OCI-LY1 (cell line): ENCODE measurements at regions not wholly inside any gene's neighbourhood (a gene's known extent, or its start where the extent isn't known, plus 50 kb on each side); places are given as distances from the start of the nearest gene placed in this dataset.

Experiments used
- H2AFZ ChIP-seq: fragments of 200-600 bp; sonication (generic), shearing (Covaris generic); 2 replicates; pipeline ENCODE4 v1.6.0; 2014; ENCODE audit warnings: antibody characterized with exemption, mild to moderate bottlenecking, low read length
- H3F3A ChIP-seq: fragments of 200-600 bp; sonication (generic), shearing (Covaris generic); 2 replicates; pipeline ENCODE4 v1.6.0; 2014; ENCODE audit warnings: mild to moderate bottlenecking, antibody characterized with exemption, low read length, moderate library complexity; ENCODE audit not compliant: insufficient read depth
- H3K27ac ChIP-seq: fragments of 200-600 bp; sonication (generic); 2 replicates; pipeline ENCODE4 v1.5.1; 2014; ENCODE audit warnings: low read length, mixed run types, mild to moderate bottlenecking, low read depth; ENCODE audit not compliant: poor library complexity, severe bottlenecking
- H3K27me3 ChIP-seq: fragments of 200-600 bp; sonication (generic); 2 replicates; pipeline ENCODE4 v1.6.0; 2014; ENCODE audit warnings: antibody characterized with exemption, mild to moderate bottlenecking, low read length, moderate library complexity; ENCODE audit not compliant: insufficient read depth
- H3K36me3 ChIP-seq: fragments of 200-600 bp; sonication (generic); 2 replicates; pipeline ENCODE4 v1.6.1; 2014; ENCODE audit warnings: mild to moderate bottlenecking, antibody characterized with exemption, low read length, moderate library complexity, mixed read lengths; ENCODE audit not compliant: insufficient read depth
- H3K4me1 ChIP-seq: fragments of 200-600 bp; sonication (generic); 2 replicates; pipeline ENCODE4 v1.5.1; 2014; ENCODE audit warnings: mild to moderate bottlenecking, low read length, moderate library complexity; ENCODE audit not compliant: insufficient read depth, severe bottlenecking
- H3K4me2 ChIP-seq: fragments of 200-600 bp; sonication (generic), shearing (Covaris generic); 2 replicates; pipeline ENCODE4 v1.6.1; 2014; ENCODE audit warnings: low read length
- H3K4me3 ChIP-seq: fragments of 200-600 bp; sonication (generic); 2 replicates; pipeline ENCODE4 v1.5.1; 2014; ENCODE audit warnings: low read length, low read depth, mild to moderate bottlenecking, mixed read lengths; ENCODE audit not compliant: poor library complexity, severe bottlenecking
- H3K79me2 ChIP-seq: fragments of 200-600 bp; shearing (Covaris generic); 2 replicates; pipeline ENCODE4 v1.6.1; 2016; ENCODE audit warnings: mixed run types, low read length, mixed read lengths; ENCODE audit not compliant: insufficient read depth
- H3K9ac ChIP-seq: fragments of 200-600 bp; sonication (generic), shearing (Covaris generic); 2 replicates; pipeline ENCODE4 v1.6.1; 2014; ENCODE audit warnings: mild to moderate bottlenecking, low read length, mixed read lengths
- H3K9me2 ChIP-seq: fragments of 200-600 bp; sonication (generic), shearing (Covaris generic); 2 replicates; pipeline ENCODE4 v1.6.1; 2014; ENCODE audit warnings: low read depth, mild to moderate bottlenecking, low read length, mixed read lengths
- H3K9me3 ChIP-seq: fragments of 200-600 bp; shearing (Covaris generic); 2 replicates; pipeline ENCODE4 v1.6.1; 2014; ENCODE audit warnings: low read length, mixed read lengths
- H4K20me1 ChIP-seq: fragments of 200-600 bp; sonication (generic), shearing (Covaris generic); 2 replicates; pipeline ENCODE4 v1.6.0; 2016; ENCODE audit warnings: mild to moderate bottlenecking, low read length; ENCODE audit not compliant: insufficient read depth
- EZH2 ChIP-seq: fragments of 200-600 bp; sonication (generic), shearing (Covaris generic); IDR thresholded peaks from 2 replicates; pipeline ENCODE4 v1.8.0; 2017; ENCODE audit warnings: borderline replicate concordance, mixed run types, mild to moderate bottlenecking, antibody characterized with exemption, low read length, moderate library complexity, mixed read lengths
- TF ChIP-seq, protein P1 (sequence below): fragments of 200-600 bp; sonication (generic), shearing (Covaris generic); IDR thresholded peaks from 2 replicates; pipeline ENCODE4 v1.5.1; 2017; ENCODE audit warnings: mild to moderate bottlenecking, antibody characterized with exemption, low read length, moderate library complexity, mixed read lengths

DNA sequence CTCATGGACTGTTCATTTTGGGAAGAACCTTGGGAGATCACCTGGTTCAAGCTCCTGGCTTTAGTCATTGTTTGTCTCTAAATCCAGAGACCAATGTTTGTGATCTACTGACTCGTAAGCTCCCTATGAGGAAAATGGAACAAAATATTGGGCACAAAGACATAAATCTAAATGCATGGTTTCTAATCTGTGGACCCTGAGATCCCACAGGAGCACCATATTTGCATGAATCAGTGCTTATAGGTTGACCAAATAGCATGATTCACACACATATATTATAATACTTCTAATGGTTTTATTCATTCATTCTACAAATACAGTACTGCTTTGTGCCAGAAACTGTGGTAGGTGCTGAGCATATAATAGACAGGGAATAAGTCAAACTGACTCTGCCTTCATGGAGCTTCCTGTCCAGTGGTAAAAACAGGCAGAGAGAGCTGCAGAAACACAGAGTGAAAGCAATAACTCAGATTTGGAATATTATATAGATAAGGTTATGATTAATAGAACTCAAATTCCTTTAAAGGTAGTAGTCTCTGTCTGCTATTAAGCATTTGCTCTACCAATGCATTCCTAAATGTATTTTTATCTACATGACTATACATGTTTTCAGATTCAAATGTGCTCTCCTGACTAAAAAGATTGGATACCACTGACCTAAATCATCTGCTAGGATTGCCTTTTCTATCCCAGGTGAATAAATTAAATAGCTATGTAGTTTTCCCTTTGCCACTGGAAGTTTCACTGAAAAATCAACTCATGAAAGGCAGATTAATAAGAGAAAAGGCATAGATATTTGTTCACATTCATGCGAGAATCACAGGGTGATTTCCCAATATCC, 198.6 kb upstream of the CAMK1G start:
- H3K27me3 ChIP-seq, result no peaks in the 10 kb centered on the region
- no peaks in the 10 kb centered on the region for H4K20me1 ChIP-seq
- no peaks in the 10 kb centered on the region for H3K4me1 ChIP-seq
- H2AFZ ChIP-seq, result no peak overlapping the region
- no peak for TF ChIP-seq EZH2
- TF ChIP-seq, protein P1, sequence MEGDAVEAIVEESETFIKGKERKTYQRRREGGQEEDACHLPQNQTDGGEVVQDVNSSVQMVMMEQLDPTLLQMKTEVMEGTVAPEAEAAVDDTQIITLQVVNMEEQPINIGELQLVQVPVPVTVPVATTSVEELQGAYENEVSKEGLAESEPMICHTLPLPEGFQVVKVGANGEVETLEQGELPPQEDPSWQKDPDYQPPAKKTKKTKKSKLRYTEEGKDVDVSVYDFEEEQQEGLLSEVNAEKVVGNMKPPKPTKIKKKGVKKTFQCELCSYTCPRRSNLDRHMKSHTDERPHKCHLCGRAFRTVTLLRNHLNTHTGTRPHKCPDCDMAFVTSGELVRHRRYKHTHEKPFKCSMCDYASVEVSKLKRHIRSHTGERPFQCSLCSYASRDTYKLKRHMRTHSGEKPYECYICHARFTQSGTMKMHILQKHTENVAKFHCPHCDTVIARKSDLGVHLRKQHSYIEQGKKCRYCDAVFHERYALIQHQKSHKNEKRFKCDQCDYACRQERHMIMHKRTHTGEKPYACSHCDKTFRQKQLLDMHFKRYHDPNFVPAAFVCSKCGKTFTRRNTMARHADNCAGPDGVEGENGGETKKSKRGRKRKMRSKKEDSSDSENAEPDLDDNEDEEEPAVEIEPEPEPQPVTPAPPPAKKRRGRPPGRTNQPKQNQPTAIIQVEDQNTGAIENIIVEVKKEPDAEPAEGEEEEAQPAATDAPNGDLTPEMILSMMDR, result no peak
- H3K79me2 ChIP-seq, result no peaks in the 10 kb centered on the region
- no peak overlapping the region for H3K4me3 ChIP-seq
- no peaks in the 10 kb centered on the region for H3K36me3 ChIP-seq
- no peaks in the 10 kb centered on the region for H3K9me2 ChIP-seq
- H3F3A ChIP-seq, result no peaks in the 10 kb centered on the region
- no peak overlapping the region for H3K27ac ChIP-seq
- no peaks in the 10 kb centered on the region for H3K9me3 ChIP-seq
- no peak overlapping the region for H3K9ac ChIP-seq
- H3K4me2 ChIP-seq, result no peak overlapping the region

DNA sequence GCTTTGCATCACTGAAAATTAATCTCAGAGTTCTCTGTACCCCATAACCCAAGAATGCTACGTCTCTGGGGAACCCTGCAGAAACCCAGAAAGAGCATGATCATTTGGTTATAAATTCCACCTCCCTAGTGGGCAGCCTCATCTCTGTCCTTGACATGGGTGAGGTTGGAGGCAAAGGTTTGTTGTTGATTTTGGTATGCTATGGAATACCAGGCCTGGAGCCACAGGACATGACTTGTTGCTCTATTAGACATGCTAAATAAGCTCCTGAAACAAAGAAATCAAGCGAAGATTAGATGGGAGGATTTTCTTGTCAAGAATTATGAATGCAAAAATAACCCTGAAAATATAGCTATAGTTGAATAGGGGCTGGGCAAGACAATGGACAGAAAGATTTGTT, 197.4 kb upstream of the CAMK1G start:
- TF ChIP-seq, protein P1, result no peak
- no peaks in the 10 kb centered on the region for H3K4me1 ChIP-seq
- no peaks in the 10 kb centered on the region for H3K9me3 ChIP-seq
- H3K27ac ChIP-seq, result no peak overlapping the region
- no peaks in the 10 kb centered on the region for H3K27me3 ChIP-seq
- H3K9me2 ChIP-seq, result no peaks in the 10 kb centered on the region
- H3K36me3 ChIP-seq, result no peaks in the 10 kb centered on the region
- no peaks in the 10 kb centered on the region for H3K79me2 ChIP-seq
- H3K4me3 ChIP-seq, result no peak overlapping the region
- H3K9ac ChIP-seq, result no peak overlapping the region
- H2AFZ ChIP-seq, result no peak overlapping the region
- no peaks in the 10 kb centered on the region for H3F3A ChIP-seq
- no peaks in the 10 kb centered on the region for H4K20me1 ChIP-seq
- H3K4me2 ChIP-seq, result no peak overlapping the region

DNA sequence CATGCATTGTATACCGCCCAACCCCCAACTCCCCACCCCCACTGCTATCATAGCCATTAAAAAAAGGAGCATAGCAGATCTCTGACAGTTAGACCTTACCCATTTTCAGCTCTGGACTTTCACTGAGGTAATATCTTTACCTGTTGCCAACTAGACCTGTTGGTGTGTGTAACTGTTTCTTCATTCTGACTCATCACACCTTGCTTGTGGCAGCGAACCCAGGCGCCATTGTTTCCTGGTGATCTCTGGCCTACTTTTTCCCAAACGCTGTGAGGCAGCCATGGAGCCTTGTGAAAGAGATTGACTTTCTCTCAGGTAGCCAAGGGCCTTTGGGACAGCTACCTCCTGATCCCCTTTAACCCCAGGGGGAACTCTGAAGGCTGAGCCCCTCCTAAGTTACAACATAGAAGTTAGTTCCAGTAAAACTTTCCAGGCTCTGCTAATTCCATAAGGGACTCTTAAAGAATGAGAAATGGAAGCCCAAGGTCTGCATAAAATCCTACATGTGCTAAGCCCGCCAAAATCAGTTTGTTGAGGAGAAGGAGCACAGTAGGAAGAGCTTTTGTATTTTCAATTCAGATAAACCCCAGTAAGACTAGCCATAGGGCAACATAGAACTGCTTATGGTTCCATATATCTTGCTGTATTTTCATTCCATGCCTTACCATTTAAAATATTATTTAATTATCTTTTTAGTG, 196.1 kb upstream of the CAMK1G start:
- no peaks in the 10 kb centered on the region for H3K4me1 ChIP-seq
- H3F3A ChIP-seq, result no peaks in the 10 kb centered on the region
- no peaks in the 10 kb centered on the region for H3K27me3 ChIP-seq
- no peaks in the 10 kb centered on the region for H3K36me3 ChIP-seq
- no peak overlapping the region for H3K4me3 ChIP-seq
- no peak overlapping the region for H3K27ac ChIP-seq
- no peak overlapping the region for H3K9ac ChIP-seq
- no peak overlapping the region for H2AFZ ChIP-seq
- H4K20me1 ChIP-seq, result no peaks in the 10 kb centered on the region
- H3K79me2 ChIP-seq, result no peaks in the 10 kb centered on the region
- TF ChIP-seq, protein P1, result no peak
- TF ChIP-seq EZH2, result no peak
- H3K9me3 ChIP-seq, result no peaks in the 10 kb centered on the region
- no peaks in the 10 kb centered on the region for H3K9me2 ChIP-seq
- H3K4me2 ChIP-seq, result no peak overlapping the region
